NB4 (cell line): ENCODE measurements at regions not wholly inside any gene's neighbourhood (a gene's known extent, or its start where the extent isn't known, plus 50 kb on each side); places are given as distances from the start of the nearest gene placed in this dataset.

ENCODE experiments used
- CTCF ChIP-seq: IDR thresholded peaks from one replicate; pipeline ENCODE4 v1.5.1; 2012; ENCODE audit warnings: low read depth, low read length
- MAX ChIP-seq: IDR thresholded peaks from 2 replicates; pipeline ENCODE4 v1.6.1; 2011; ENCODE audit warnings: low read depth, low read length
- POLR2A ChIP-seq: IDR thresholded peaks from 2 replicates; pipeline ENCODE4 v1.6.1; 2011; ENCODE audit warnings: mild to moderate bottlenecking; ENCODE audit not compliant: insufficient read length; ENCODE audit errors: extremely low read depth

GRCh38 chr13:109657395-109657794 is 129.0 kb downstream of the IRS2 start:
- TF ChIP-seq POLR2A (no peak), MAX (no peak), CTCF (no peak)
